Heart right ventricle (tissue), 16 donors: ENCODE measurements at regions not wholly inside any gene's neighbourhood (a gene's known extent, or its start where the extent isn't known, plus 50 kb on each side); places are given as distances from the start of the nearest gene placed in this dataset.

Experiments
- ATAC-seq, 8 donors: fragments of 200-7000 bp; cut with Tn5 transposase; one replicate each; pipeline ENCODE4 v1.9.1; 2020; ENCODE audit warnings: mild to moderate bottlenecking in 8 of 8, moderate library complexity in 8 of 8, moderate number of reproducible peaks in 1 of 8
- DNase-seq, 2 donors: peaks; one replicate each; pipeline ENCODE4 v3.0.0-alpha.2; 2020
- H3K27ac ChIP-seq, 10 donors: fragments of 200-600 bp; sonication (generic) in 2 of 10; one replicate each; pipeline versions ENCODE4 v1.5.0 to v1.8.0; 2020 to 2022; ENCODE audit warnings: mild to moderate bottlenecking in 3 of 10
- H3K27me3 ChIP-seq, 7 donors: fragments of 200-600 bp; one replicate each; pipeline ENCODE4 v1.8.0; 2021 to 2022; ENCODE audit warnings: mild to moderate bottlenecking in 2 of 7
- H3K36me3 ChIP-seq, 9 donors: fragments of 200-600 bp; sonication (generic) in 1 of 9; one replicate each; pipeline versions ENCODE4 v1.5.0 to v1.8.0; 2020 to 2022; ENCODE audit warnings: mild to moderate bottlenecking in 2 of 9
- H3K4me1 ChIP-seq, 9 donors: fragments of 200-600 bp; sonication (generic) in 1 of 9; one replicate each; pipeline versions ENCODE4 v1.5.0 to v1.8.0; 2020 to 2022; ENCODE audit warnings: mild to moderate bottlenecking in 4 of 9
- H3K4me3 ChIP-seq, 10 donors: fragments of 200-600 bp; sonication (generic) in 2 of 10; one replicate each; pipeline versions ENCODE4 v1.5.0 to v1.8.0; 2020 to 2022; ENCODE audit warnings: mild to moderate bottlenecking in 7 of 10, moderate library complexity in 2 of 10
- H3K9me3 ChIP-seq, 11 donors: fragments of 200-600 bp in 10 of 11; sonication (generic) in 2 of 11; one replicate each; pipeline versions ENCODE4 v1.5.0 to v1.8.0; 2013 to 2022; ENCODE audit warnings: mild to moderate bottlenecking in 2 of 11, control low read depth in 1 of 11, moderate library complexity in 1 of 11
- WGBS, 2 donors: extraction: QIAGEN DNeasy Blood & Tissue Kit; methylation state at CpG; one replicate each; pipeline ENCODE4 v1.1.7; 2013; ENCODE audit warnings: inconsistent platforms in 1 of 2; 5-methylcytosine and 5-hydroxymethylcytosine counted together
- intact Hi-C, 10 donors: fragments of 100-400 bp; cut with DNase I; formaldehyde crosslinking; loops; one replicate each; pipeline versions ENCODE4 v1.11.1 to v1.14.2; 2022
- TF ChIP-seq, protein P1 (sequence below), 9 donors: fragments of 200-600 bp; sonication (generic) in 2 of 9; IDR thresholded peaks; one replicate each; pipeline versions ENCODE4 v1.5.0 to v1.8.0; 2021 to 2022; ENCODE audit warnings: antibody characterized with exemption in 9 of 9, mild to moderate bottlenecking in 5 of 9, moderate library complexity in 1 of 9
- donor health status: Arrhythmogenic right ventricular cardiomyopathy.
- donor health status: ischemic (EF 13 %, LVEDD 7.1; RV severe dilation, severe dysfunction).
- donor health status: healthy with polysubstance abuse.
- donor health status: DM: no; HTN: yes; CAD: no.
- donor health status: DM: no; HTN: no; CAD: no.
- donor health status: ischemic (EF 25% LVEDD 6.9; RV normal size, moderate dysfunction).
- donor health status: ischemic (EF 25% LVEDD 5.7; RV mildly dilated, moderate dysfunction).
- donor health status: healthy.
- donor health status: DM: yes; HTN: yes; CAD: no.
- donor health status: Ischemic cardiomyopathy.
- donor health status: ischemic (EF 35%, LVEDD 5.7; RV mildly dilated, moderate dysfunction).
- donor health status: nonischemic (EF 11% LVEDD 7.7; RV severe dilation, severe dysfunction).
- donor health status: DM: yes; HTN: yes; CAD: no.
- donor health status: PGD.
- donor health status: ischemic (EF 29% LVEDD 5.4; RV normal size, mild dysfunction).
- donor health status: nonischemic (EF 23%, LVEDD 6.1; RV moderate dilation, normal function).

DNA sequence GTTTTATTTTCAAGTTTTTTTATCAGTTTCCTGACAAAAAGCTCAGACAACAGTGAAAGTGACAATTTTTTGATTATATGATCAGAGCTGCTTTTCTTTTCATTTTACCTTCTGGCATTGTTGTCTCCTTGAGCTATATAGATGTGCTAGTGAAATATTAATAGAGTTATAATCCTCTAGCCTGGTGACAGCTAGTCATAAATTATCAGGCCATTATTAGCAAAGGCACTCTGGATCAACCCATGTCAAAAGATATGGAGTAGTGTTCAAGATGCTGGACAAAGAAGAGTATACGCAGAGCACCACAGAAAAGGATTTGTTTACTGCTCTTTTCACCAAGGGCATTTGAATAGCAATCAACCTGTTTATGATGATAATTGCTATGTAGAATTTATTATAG lies 1230.1 kb downstream of the HACE1 start:
- no peak for ATAC-seq
- peaks cover 0 to 8% (median 0%) of the 10 kb centered on the region in 11 donors for H3K9me3 ChIP-seq
- intact Hi-C loops, result no loop called here
- TF ChIP-seq, protein P1, sequence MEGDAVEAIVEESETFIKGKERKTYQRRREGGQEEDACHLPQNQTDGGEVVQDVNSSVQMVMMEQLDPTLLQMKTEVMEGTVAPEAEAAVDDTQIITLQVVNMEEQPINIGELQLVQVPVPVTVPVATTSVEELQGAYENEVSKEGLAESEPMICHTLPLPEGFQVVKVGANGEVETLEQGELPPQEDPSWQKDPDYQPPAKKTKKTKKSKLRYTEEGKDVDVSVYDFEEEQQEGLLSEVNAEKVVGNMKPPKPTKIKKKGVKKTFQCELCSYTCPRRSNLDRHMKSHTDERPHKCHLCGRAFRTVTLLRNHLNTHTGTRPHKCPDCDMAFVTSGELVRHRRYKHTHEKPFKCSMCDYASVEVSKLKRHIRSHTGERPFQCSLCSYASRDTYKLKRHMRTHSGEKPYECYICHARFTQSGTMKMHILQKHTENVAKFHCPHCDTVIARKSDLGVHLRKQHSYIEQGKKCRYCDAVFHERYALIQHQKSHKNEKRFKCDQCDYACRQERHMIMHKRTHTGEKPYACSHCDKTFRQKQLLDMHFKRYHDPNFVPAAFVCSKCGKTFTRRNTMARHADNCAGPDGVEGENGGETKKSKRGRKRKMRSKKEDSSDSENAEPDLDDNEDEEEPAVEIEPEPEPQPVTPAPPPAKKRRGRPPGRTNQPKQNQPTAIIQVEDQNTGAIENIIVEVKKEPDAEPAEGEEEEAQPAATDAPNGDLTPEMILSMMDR (IDR thresholded peaks at IDR 0.05), result no peak
- WGBS, 2 donors, result 58 to 64% methylated on average over 1 of the region's 1 CpG
- H3K36me3 ChIP-seq, result no peaks in the 10 kb centered on the region
- no peak overlapping the region for H3K27ac ChIP-seq
- H3K27me3 ChIP-seq, result no peaks in the 10 kb centered on the region
- no peak for DNase-seq
- H3K4me1 ChIP-seq, result no peaks in the 10 kb centered on the region
- no peak overlapping the region for H3K4me3 ChIP-seq

DNA sequence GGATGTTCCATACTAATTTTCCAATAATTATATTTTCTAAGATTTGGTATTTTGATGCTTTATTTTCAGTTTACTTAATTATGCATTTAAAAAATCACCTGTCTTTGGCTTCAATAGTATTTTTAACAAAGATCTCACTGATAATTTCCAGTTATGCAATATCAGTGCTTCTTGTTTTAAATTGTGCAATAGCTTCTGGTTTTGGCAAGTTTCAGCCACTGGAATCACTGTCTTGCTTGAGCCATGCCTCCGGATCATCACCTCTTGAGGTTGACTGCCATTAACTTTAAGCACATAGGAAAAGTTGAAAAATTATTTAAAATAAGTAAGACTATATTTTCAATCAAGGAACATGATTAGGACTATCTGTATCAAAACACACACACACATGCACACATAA lies 1242.1 kb downstream of the HACE1 start:
- intact Hi-C loops, result no loop called here
- ATAC-seq (no peak), DNase-seq (no peak)
- Histone ChIP-seq H3K4me1 (no peaks in the 10 kb centered on the region), H3K9me3 (peaks cover 0 to 21% (median 0%) of the 10 kb centered on the region in 11 donors), H3K27me3 (no peaks in the 10 kb centered on the region), H3K27ac (no peak overlapping the region), H3K4me3 (no peak overlapping the region), H3K36me3 (no peaks in the 10 kb centered on the region)
- 92 to 93% methylated on average over 1 of the region's 1 CpG for WGBS, 2 donors
- TF ChIP-seq, protein P1 (IDR thresholded peaks at IDR 0.05), result no peak

DNA sequence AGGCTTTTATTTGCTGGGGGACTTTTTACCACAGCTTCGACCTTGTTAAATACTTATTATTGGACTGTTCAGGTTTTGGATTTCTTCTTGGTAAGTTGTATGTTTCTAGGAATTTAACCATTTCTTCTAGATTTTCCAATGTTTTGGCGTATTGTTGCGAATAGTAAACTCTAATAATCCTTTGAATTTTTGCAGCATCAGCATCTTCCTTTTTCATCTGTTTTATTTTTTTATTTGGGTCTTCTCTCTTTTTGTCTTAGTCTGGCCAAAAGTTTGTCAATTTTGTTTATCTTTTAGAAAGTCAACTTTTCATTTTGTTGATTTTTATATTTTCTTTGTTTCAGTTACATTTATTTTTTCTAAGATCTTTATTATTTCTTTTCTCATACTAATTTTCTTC lies 1272.0 kb downstream of the HACE1 start:
- DNase-seq, result no peak
- Histone ChIP-seq H3K36me3 (no peaks in the 10 kb centered on the region), H3K4me1 (no peaks in the 10 kb centered on the region), H3K27ac (no peak overlapping the region), H3K9me3 (peaks cover 0 to 4% (median 0%) of the 10 kb centered on the region in 11 donors), H3K4me3 (no peak overlapping the region), H3K27me3 (no peaks in the 10 kb centered on the region)
- TF ChIP-seq, protein P1 (IDR thresholded peaks at IDR 0.05), result no peak
- WGBS, 2 donors, result 49 to 68% methylated on average over 3 of the region's 3 CpGs
- no peak for ATAC-seq
- intact Hi-C loops, result no loop called here

DNA sequence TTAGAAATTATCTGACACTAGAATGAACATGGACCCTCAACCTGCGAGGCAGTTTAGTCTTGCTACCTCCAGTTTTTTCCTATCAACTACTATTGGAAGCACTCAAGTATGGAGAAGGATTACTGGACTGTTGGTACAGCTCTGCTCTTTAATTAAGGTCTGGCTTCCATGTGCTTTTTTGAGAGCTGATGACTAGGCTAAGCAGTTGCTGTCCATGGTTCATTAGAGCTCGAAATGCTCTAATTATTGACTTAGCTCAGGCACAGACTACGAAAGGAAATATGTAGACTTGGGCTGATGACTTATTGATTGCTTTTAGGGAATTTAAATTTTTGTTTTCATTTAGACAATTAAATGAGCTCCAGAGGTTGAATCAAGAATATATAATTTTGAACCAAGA lies 1281.6 kb downstream of the HACE1 start:
- no peak for ATAC-seq
- Histone ChIP-seq H3K36me3 (no peaks in the 10 kb centered on the region), H3K4me1 (no peaks in the 10 kb centered on the region), H3K27ac (no peak overlapping the region), H3K27me3 (no peaks in the 10 kb centered on the region), H3K4me3 (no peak overlapping the region), H3K9me3 (peaks cover 0 to 33% (median 0%) of the 10 kb centered on the region in 11 donors)
- intact Hi-C loops, result no loop called here
- DNase-seq, result no peak
- WGBS, 2 donors, result 79 to 80% methylated on average over 3 of the region's 3 CpGs
- TF ChIP-seq, protein P1 (IDR thresholded peaks at IDR 0.05), result no peak

DNA sequence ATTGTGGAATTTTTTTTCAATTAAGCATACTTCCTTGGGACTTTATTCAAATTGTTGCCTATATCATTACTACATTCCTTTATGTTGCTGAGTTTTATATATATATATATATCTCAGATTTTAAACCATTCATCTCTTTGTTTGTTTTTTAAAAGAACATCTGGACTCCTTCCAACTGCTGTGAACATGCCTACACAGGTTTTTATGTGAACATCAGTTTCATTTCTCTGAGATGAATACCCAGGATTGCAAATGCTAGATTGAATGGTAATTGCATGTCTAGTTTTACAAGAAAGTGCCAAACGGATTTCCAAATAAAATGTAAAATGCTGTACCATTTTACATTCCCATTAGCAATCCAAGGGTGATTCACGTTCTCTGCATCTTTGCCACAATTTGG lies 1289.3 kb downstream of the HACE1 start:
- H3K9me3 ChIP-seq, result no peaks in the 10 kb centered on the region
- no peaks in the 10 kb centered on the region for H3K27me3 ChIP-seq
- TF ChIP-seq, protein P1 (IDR thresholded peaks at IDR 0.05), result no peak
- intact Hi-C loops, result no loop called here
- 65 to 72% methylated on average over 2 of the region's 2 CpGs for WGBS, 2 donors
- H3K4me1 ChIP-seq, result no peaks in the 10 kb centered on the region
- ATAC-seq (no peak), DNase-seq (no peak)
- no peak overlapping the region for H3K4me3 ChIP-seq
- no peak overlapping the region for H3K27ac ChIP-seq
- H3K36me3 ChIP-seq, result no peaks in the 10 kb centered on the region
